Stomach (tissue), 8 donors: ENCODE measurements at regions not wholly inside any gene's neighbourhood (a gene's known extent, or its start where the extent isn't known, plus 50 kb on each side); places are given as distances from the start of the nearest gene placed in this dataset.

Experiments used
- DNase-seq, 2 donors: peaks; one replicate each; pipeline versions ENCODE4 v3.0.0 to v3.0.0-alpha.2; 2013 to 2019
- H3K27ac ChIP-seq, 5 donors: fragments of 200-600 bp in 4 of 5; sonication (generic) in 4 of 5; one replicate each; pipeline ENCODE4 v1.5.1; 2013 to 2019; ENCODE audit warnings: mild to moderate bottlenecking in 1 of 5, moderate library complexity in 1 of 5
- H3K27me3 ChIP-seq, 3 donors: fragments of 200-600 bp; sonication (generic); one replicate each; pipeline ENCODE4 v1.5.1; 2017 to 2019; ENCODE audit warnings: mixed run types in 1 of 3
- H3K36me3 ChIP-seq, 4 donors: fragments of 200-600 bp; sonication (generic); 1 replicate in 3 of 4; 2 replicates in 1 of 4; pipeline ENCODE4 v1.5.1; 2016 to 2019
- H3K4me1 ChIP-seq, 4 donors: fragments of 200-600 bp; sonication (generic); one replicate each; pipeline ENCODE4 v1.5.1; 2016 to 2019
- H3K4me3 ChIP-seq, 4 donors: fragments of 200-600 bp; sonication (generic) in 3 of 4; one replicate each; pipeline ENCODE4 v1.5.1; 2016 to 2019; ENCODE audit warnings: mild to moderate bottlenecking in 1 of 4
- H3K9me3 ChIP-seq, 4 donors: fragments of 200-600 bp; sonication (generic); one replicate each; pipeline ENCODE4 v1.5.1; 2016 to 2019
- EP300 ChIP-seq: sonication (generic); formaldehyde crosslinking; IDR thresholded peaks from one replicate; pipeline ENCODE4 v1.6.1; 2017; ENCODE audit warnings: antibody characterized with exemption
- POLR2A ChIP-seq, 4 donors: fragments of 450-650 bp; IDR thresholded peaks; one replicate each; pipeline ENCODE4 v1.6.1; 2016; ENCODE audit warnings: antibody characterized with exemption in 4 of 4, control low read depth in 2 of 4, mild to moderate bottlenecking in 1 of 4, moderate library complexity in 1 of 4
- POLR2AphosphoS5 ChIP-seq, 3 donors: sonication (generic); formaldehyde crosslinking; IDR thresholded peaks; one replicate each; pipeline ENCODE4 v1.6.1; 2016; ENCODE audit warnings: antibody characterized with exemption in 3 of 3
- WGBS, 5 donors: extraction: QIAGEN DNeasy Blood & Tissue Kit in 3 of 5; methylation state at CpG; one replicate each; pipeline versions ENCODE4 v1.1.5 to v1.1.7; 2013 to 2018; 5-methylcytosine and 5-hydroxymethylcytosine counted together
- intact Hi-C: fragments of 100-400 bp; cut with DNase I; formaldehyde crosslinking; loops from one replicate; pipeline ENCODE4 v1.15.1; 2023; ENCODE audit warnings: low total_unique reads
- TF ChIP-seq, protein P1 (sequence below), 7 experiments: fragments of 450-650 bp in 4 of 7; fragments of 200-600 bp in 3 of 7; sonication (generic) in 3 of 7; IDR thresholded peaks; one replicate each; pipeline ENCODE4 v1.5.1; 2016 to 2019; ENCODE audit warnings: antibody characterized with exemption in 7 of 7, control low read depth in 2 of 7, mild to moderate bottlenecking in 1 of 7
- donor health status: healthy with polysubstance abuse.
- donor health status: Bipolar disorder and iron deficiency.
- donor health status: healthy.

DNA sequence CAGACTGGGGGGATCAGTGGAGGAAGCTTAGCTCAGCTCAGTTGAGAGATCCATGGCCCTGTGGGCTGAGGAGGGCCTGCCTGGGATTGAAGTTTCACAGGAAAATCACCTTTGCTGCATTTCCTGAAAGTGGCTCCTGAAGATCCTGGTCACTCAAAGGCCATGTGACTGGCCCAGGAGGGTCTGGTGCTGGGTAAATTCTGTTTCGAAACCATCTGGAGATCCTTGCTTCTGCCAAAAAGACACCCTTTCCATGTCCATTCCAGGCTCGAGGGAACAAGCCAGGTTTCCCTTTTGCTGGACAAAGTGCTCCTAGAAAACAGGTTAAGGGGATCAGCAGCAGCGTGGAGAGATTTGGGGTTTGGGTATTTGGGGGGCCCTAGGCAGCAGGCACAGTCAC is 293.3 kb downstream of the ZNF536 start:
- Histone ChIP-seq H3K4me1 (peaks cover 3 to 35% (median 19%) of the 10 kb centered on the region in 4 donors), H3K9me3 (no peaks in the 10 kb centered on the region), H3K27me3 (peaks cover 3 to 36% (median 14%) of the 10 kb centered on the region in 3 donors), H3K4me3 (no peak overlapping the region), H3K36me3 (no peaks in the 10 kb centered on the region), H3K27ac (no peak overlapping the region)
- 64 to 74% (median 69%) methylated on average over 3 of the region's 3 CpGs for WGBS, 5 donors
- DNase-seq, result no peak
- no peak for TF ChIP-seq POLR2AphosphoS5 (IDR thresholded peaks at IDR 0.05)
- TF ChIP-seq, protein P1, sequence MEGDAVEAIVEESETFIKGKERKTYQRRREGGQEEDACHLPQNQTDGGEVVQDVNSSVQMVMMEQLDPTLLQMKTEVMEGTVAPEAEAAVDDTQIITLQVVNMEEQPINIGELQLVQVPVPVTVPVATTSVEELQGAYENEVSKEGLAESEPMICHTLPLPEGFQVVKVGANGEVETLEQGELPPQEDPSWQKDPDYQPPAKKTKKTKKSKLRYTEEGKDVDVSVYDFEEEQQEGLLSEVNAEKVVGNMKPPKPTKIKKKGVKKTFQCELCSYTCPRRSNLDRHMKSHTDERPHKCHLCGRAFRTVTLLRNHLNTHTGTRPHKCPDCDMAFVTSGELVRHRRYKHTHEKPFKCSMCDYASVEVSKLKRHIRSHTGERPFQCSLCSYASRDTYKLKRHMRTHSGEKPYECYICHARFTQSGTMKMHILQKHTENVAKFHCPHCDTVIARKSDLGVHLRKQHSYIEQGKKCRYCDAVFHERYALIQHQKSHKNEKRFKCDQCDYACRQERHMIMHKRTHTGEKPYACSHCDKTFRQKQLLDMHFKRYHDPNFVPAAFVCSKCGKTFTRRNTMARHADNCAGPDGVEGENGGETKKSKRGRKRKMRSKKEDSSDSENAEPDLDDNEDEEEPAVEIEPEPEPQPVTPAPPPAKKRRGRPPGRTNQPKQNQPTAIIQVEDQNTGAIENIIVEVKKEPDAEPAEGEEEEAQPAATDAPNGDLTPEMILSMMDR (IDR thresholded peaks at IDR 0.05), result no peak
- TF ChIP-seq POLR2A (IDR thresholded peaks at IDR 0.05), result no peak
- TF ChIP-seq EP300, result no peak
- intact Hi-C loops, result no loop called here

DNA sequence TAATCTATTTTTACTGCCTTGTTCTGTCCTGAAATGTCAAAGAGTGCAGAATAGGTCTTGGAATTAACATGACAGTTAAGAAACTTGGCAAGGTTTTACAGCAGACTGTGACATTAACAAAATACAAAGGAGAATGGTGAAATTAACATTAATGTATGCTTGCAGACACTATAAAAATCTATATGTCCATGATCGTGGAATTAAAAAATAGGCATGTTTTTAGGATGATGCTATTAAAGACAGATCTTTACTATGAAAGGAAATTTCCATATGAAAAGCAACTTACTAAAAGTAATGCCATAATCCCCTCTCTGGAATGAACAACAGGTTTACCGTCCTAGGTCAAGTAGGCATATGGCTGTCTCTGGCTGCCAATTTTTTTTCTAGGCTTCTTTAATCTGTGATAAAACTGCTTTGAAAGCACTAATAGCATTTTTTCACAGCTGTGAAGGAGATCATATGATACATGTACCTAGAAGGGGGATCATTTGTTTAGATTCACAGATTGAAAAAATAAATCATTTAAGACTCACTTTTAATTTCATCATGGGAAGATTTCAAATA is 291.5 kb downstream of the ZNF536 start:
- WGBS, 5 donors, result 50 to 56% (median 55%) methylated on average over 2 of the region's 2 CpGs
- intact Hi-C loops, result no loop called here
- H3K36me3 ChIP-seq, result no peaks in the 10 kb centered on the region
- no peak for DNase-seq
- peaks cover 0 to 19% (median 1%) of the 10 kb centered on the region in 3 donors for H3K27me3 ChIP-seq
- H3K9me3 ChIP-seq, result no peaks in the 10 kb centered on the region
- H3K4me1 ChIP-seq, result peaks cover 0 to 28% (median 12%) of the 10 kb centered on the region in 4 donors
- no peak overlapping the region for H3K27ac ChIP-seq
- TF ChIP-seq POLR2A (IDR thresholded peaks at IDR 0.05) (no peak), POLR2AphosphoS5 (IDR thresholded peaks at IDR 0.05) (no peak), EP300 (no peak)
- TF ChIP-seq, protein P1 (IDR thresholded peaks at IDR 0.05), result no peak
- H3K4me3 ChIP-seq, result no peak overlapping the region

DNA sequence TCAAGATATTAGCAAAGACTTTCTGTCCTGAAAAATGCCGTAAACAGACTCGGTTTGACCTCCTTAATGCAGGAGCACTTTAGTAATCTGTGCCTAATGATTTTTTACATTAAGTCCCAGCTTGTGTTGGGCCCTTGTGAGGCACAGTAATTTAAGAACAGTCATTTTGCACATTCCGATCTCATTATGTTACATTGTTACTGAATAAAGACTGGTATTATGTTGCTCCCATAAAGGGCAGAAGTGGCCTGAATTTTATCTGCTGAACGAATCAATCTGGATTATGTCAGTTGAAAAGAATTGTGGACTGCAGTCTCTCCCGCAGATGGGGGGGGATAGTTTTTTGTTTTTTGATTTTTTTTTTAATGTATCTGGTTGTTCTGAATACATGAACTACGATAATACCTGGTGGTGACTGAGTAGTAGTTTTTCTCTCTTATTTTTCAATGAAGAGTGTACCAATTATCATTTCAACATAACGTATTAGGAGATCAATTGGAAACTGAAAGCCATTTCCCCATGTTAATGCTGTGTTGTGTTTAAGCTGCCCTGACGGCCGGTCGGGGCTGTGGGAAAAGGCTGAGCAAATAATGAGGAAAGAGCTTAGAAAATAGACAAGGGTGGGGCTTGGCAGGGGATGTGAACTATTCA is 290.2 kb downstream of the ZNF536 start:
- peak; percentile 22 to 67 for DNase-seq
- H3K27ac ChIP-seq, result no peak overlapping the region
- WGBS, 5 donors, result 32 to 38% (median 36%) methylated on average over 10 of the region's 10 CpGs

DNA sequence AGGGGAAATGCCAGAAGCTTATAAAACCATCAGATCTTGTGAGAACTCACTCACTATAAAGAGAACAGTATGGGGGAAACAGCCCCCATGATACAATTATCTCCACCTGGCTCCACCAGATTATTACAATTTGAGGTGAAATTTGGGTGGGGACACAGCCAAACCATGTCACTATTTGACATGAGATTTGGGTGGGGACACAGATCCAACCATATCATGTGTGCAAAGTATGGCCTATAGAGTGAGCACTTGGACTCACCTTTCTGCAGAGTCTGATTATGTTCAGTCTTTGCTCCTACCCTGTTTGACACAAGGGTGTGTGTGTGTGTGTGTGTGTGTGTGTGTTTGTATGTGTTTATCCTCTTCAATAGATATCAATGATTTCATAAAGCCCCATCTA is 287.5 kb downstream of the ZNF536 start:
- intact Hi-C loops, result no loop called here
- H3K27me3 ChIP-seq, result peaks cover 0 to 23% (median 0%) of the 10 kb centered on the region in 3 donors

More for the DNA sequence above, 290.2 kb downstream of the ZNF536 start:
- Histone ChIP-seq H3K9me3 (no peaks in the 10 kb centered on the region), H3K27me3 (peaks cover 0 to 11% (median 0%) of the 10 kb centered on the region in 3 donors), H3K36me3 (no peaks in the 10 kb centered on the region), H3K4me3 (no peak overlapping the region), H3K4me1 (peaks cover 0 to 28% (median 12%) of the 10 kb centered on the region in 4 donors)
- TF ChIP-seq POLR2AphosphoS5 (IDR thresholded peaks at IDR 0.05), result no peak
- TF ChIP-seq EP300, result no peak
- TF ChIP-seq, protein P1 (IDR thresholded peaks at IDR 0.05), result no peak
- no peak for TF ChIP-seq POLR2A (IDR thresholded peaks at IDR 0.05)
- intact Hi-C loops, result no loop called here

More for the DNA sequence above, 287.5 kb downstream of the ZNF536 start:
- Histone ChIP-seq H3K36me3 (no peaks in the 10 kb centered on the region), H3K9me3 (no peaks in the 10 kb centered on the region), H3K27ac (no peak overlapping the region), H3K4me3 (no peak overlapping the region), H3K4me1 (peaks cover 0 to 19% (median 9%) of the 10 kb centered on the region in 4 donors)
- TF ChIP-seq EP300 (no peak), POLR2A (IDR thresholded peaks at IDR 0.05) (no peak), POLR2AphosphoS5 (IDR thresholded peaks at IDR 0.05) (no peak)
- TF ChIP-seq, protein P1 (IDR thresholded peaks at IDR 0.05), result no peak
- no peak for DNase-seq
